Ovary (tissue), 7 donors: ENCODE measurements at regions not wholly inside any gene's neighbourhood (a gene's known extent, or its start where the extent isn't known, plus 50 kb on each side); places are given as distances from the start of the nearest gene placed in this dataset.

Experiments
- DNase-seq, 5 donors: peaks; one replicate each; pipeline ENCODE4 v3.0.0-alpha.2; 2019 to 2020
- H3K27ac ChIP-seq, 2 donors: fragments of 200-600 bp; one replicate each; pipeline versions ENCODE4 v1.5.1 to v1.8.0; 2019 to 2022
- H3K27me3 ChIP-seq: fragments of 200-600 bp; one replicate; pipeline ENCODE4 v1.8.0; 2022
- H3K36me3 ChIP-seq: fragments of 200-600 bp; sonication (generic); one replicate; pipeline ENCODE4 v1.5.1; 2019
- H3K4me1 ChIP-seq: one replicate; pipeline ENCODE4 v1.8.1; 2013; ENCODE audit warnings: mild to moderate bottlenecking, moderate library complexity; ENCODE audit not compliant: insufficient read depth
- H3K4me3 ChIP-seq: fragments of 200-600 bp; sonication (generic); one replicate; pipeline ENCODE4 v1.5.1; 2017
- H3K9me3 ChIP-seq, 2 donors: fragments of 200-600 bp in 1 of 2; sonication (generic) in 1 of 2; one replicate each; pipeline versions ENCODE4 v1.5.1 to v1.8.1; 2013 to 2019; ENCODE audit warnings: mild to moderate bottlenecking in 1 of 2, moderate library complexity in 1 of 2
- CTCF ChIP-seq, 3 donors: fragments of 450-650 bp in 2 of 3; fragments of 200-600 bp in 1 of 3; IDR thresholded peaks; one replicate each; pipeline versions ENCODE4 v1.5.1 to v1.8.0; 2016 to 2022; ENCODE audit warnings: antibody characterized with exemption in 3 of 3, mild to moderate bottlenecking in 1 of 3
- EP300 ChIP-seq: sonication (generic); formaldehyde crosslinking; IDR thresholded peaks from one replicate; pipeline ENCODE4 v1.6.1; 2017; ENCODE audit warnings: antibody characterized with exemption
- POLR2A ChIP-seq: fragments of 450-650 bp; IDR thresholded peaks from one replicate; pipeline ENCODE4 v1.6.1; 2017; ENCODE audit warnings: antibody characterized with exemption, mild to moderate bottlenecking, moderate library complexity
- WGBS, 3 donors: extraction: QIAGEN DNeasy Blood & Tissue Kit in 1 of 3; methylation state at CpG; one replicate each; pipeline versions ENCODE4 v1.1.5 to v1.1.7; 2013 to 2017; 5-methylcytosine and 5-hydroxymethylcytosine counted together
- intact Hi-C, 4 donors: fragments of 100-400 bp; cut with DNase I; formaldehyde crosslinking; loops; one replicate each; pipeline versions ENCODE4 v1.11.0 to v1.15.1; 2022 to 2023
- donor health status: DM: no; HTN: no; CAD: no; lungs with moderate emphysema.
- donor health status: DM: no; HTN: no; CAD: no.
- donor health status: Bipolar disorder and iron deficiency.
- donor health status: DM: no; HTN: no; CAD: no.
- donor health status: DM: yes; HTN: yes; CAD: no.

GRCh38 chr5:39905356-39905755 is 480.6 kb upstream of the DAB2 start:
- TF ChIP-seq EP300 (no peak), CTCF (IDR thresholded peaks at IDR 0.05) (no peak), POLR2A (no peak)

GRCh38 chr5:39902626-39903025 is 477.8 kb upstream of the DAB2 start:
- no peak overlapping the region for H3K4me3 ChIP-seq
- no peaks in the 10 kb centered on the region for H3K9me3 ChIP-seq
- no peaks in the 10 kb centered on the region for H3K36me3 ChIP-seq
- no peak for DNase-seq
- 85 to 89% (median 88%) methylated on average over 2 of the region's 2 CpGs for WGBS, 3 donors
- no peaks in the 10 kb centered on the region for H3K4me1 ChIP-seq
- TF ChIP-seq CTCF (IDR thresholded peaks at IDR 0.05) (no peak), POLR2A (no peak), EP300 (no peak)
- intact Hi-C loops = no loop called here
- H3K27me3 ChIP-seq = no peaks in the 10 kb centered on the region
- no peak overlapping the region for H3K27ac ChIP-seq

More at GRCh38 chr5:39905356-39905755, 480.6 kb upstream of the DAB2 start:
- Histone ChIP-seq H3K36me3 (no peaks in the 10 kb centered on the region), H3K4me1 (no peaks in the 10 kb centered on the region), H3K9me3 (no peaks in the 10 kb centered on the region), H3K27me3 (no peaks in the 10 kb centered on the region), H3K27ac (no peak overlapping the region), H3K4me3 (no peak overlapping the region)
- WGBS, 3 donors = 7 to 15% (median 13%) methylated on average over 4 of the region's 4 CpGs
- no peak for DNase-seq
- intact Hi-C loops = no loop called here

DNA sequence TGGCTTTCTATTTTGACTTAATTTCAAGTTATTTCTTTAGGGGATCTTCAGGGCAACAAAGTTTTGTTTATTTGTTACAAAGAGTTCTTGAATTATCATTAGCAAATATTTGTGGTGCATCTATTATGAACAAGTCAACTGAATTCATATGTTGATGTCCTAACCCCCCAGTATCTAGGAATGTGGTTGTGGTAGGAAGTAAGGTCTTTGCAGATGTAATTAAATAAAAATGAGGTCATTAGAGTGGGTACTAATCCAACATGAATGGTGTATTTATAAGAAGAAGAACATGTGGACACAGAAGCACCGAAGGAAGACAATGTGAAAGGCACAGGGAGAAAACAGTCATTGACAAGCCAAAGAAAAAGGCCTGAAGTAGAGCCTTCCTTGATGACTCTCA is 474.0 kb upstream of the DAB2 start:
- no peak overlapping the region for H3K27ac ChIP-seq
- DNase-seq = no peak
- TF ChIP-seq POLR2A (no peak), EP300 (no peak), CTCF (IDR thresholded peaks at IDR 0.05) (no peak)
- intact Hi-C loops = no loop called here
- no peaks in the 10 kb centered on the region for H3K4me1 ChIP-seq
- no peak overlapping the region for H3K4me3 ChIP-seq
- 71 to 83% (median 79%) methylated on average over 1 of the region's 1 CpG for WGBS, 3 donors
- no peaks in the 10 kb centered on the region for H3K27me3 ChIP-seq
- no peaks in the 10 kb centered on the region for H3K36me3 ChIP-seq
- H3K9me3 ChIP-seq = no peaks in the 10 kb centered on the region

- no peak for TF ChIP-seq POLR2A
- TF ChIP-seq CTCF (IDR thresholded peaks at IDR 0.05) = no peak
- TF ChIP-seq EP300 = no peak
- H3K27ac ChIP-seq = no peak overlapping the region
- no peaks in the 10 kb centered on the region for H3K27me3 ChIP-seq
- no peak for DNase-seq
- no peaks in the 10 kb centered on the region for H3K9me3 ChIP-seq
- no peaks in the 10 kb centered on the region for H3K36me3 ChIP-seq
- intact Hi-C loops = no loop called here
- no peak overlapping the region for H3K4me3 ChIP-seq
- H3K4me1 ChIP-seq = no peaks in the 10 kb centered on the region
- 73 to 80% (median 78%) methylated on average over 5 of the region's 5 CpGs for WGBS, 3 donors
Measured at GRCh38 chr5:39896706-39897105, 471.9 kb upstream of the DAB2 start.

- Histone ChIP-seq H3K27me3 (no peaks in the 10 kb centered on the region), H3K4me1 (no peaks in the 10 kb centered on the region)
- WGBS, 3 donors = 74 to 80% (median 74%) methylated on average over 3 of the region's 3 CpGs
Measured at GRCh38 chr5:39896104-39896503, 471.3 kb upstream of the DAB2 start.

More at GRCh38 chr5:39896104-39896503, 471.3 kb upstream of the DAB2 start:
- DNase-seq = no peak
- Histone ChIP-seq H3K27ac (no peak overlapping the region), H3K9me3 (no peaks in the 10 kb centered on the region), H3K4me3 (no peak overlapping the region), H3K36me3 (no peaks in the 10 kb centered on the region)
- TF ChIP-seq POLR2A = no peak
- TF ChIP-seq CTCF (IDR thresholded peaks at IDR 0.05) = no peak
- no peak for TF ChIP-seq EP300
- intact Hi-C loops = no loop called here
